ENCODE measurements at regions not wholly inside any gene's neighbourhood (a gene's known extent, or its start where the extent isn't known, plus 50 kb on each side); places are given as distances from the start of the nearest gene placed in this dataset.

- POLR2A ChIA-PET: no interaction called here
Observed at GRCh38 chr2:129859175-129859574, 120.3 kb upstream of the RAB6C start.

DNA sequence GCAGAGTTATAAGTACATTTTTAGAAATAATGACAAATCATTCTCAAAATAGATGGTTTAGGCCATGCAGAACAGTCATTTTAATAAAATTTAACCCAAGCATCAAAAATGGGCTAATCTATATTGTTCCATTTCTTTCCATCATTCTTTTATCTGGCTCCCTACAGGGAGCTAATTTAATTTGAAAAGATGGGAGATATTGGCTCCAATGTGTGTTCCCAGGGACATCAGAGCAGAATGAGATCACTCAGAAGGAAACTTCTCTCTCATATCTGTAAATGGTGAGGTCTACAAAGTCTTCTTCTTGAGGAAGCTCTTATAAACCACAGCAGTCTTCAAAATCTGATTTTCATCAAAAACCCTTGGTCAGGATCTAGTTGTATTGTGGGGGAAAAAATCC lies 119.4 kb upstream of the RAB6C start:
- intact Hi-C loops (cut with DNase I, micrococcal nuclease): no loop called here
- no peak overlapping the region for H3K4me3 ChIP-seq (ENCODE audit: low read length)
- ChIA-PET CTCF (no interaction called here), POLR2A (no interaction called here)
- Mint-ChIP-seq H3K27me3 (no peaks in the 10 kb centered on the region), H3K4me3 (no peak overlapping the region), H3K36me3 (ENCODE audit: low read depth) (no peaks in the 10 kb centered on the region), H3K27ac (no peak overlapping the region), H3K4me1 (ENCODE audit: low read depth) (no peaks in the 10 kb centered on the region), H3K9me3 (peaks cover 5% of the 10 kb centered on the region)
- H3K36me3 ChIP-seq (ENCODE audit: insufficient read depth, low read length): no peaks in the 10 kb centered on the region
- peaks cover 0 to 3% of the 10 kb centered on the region in 2 experiments for H3K9me3 ChIP-seq (ENCODE audit: control insufficient read depth in 1 of 2, insufficient read depth in 1 of 2, low read length in 2 of 2)
- H3K27ac ChIP-seq (ENCODE audit: low read depth in 1 of 2, low read length in 2 of 2): no peak overlapping the region
- DNase-seq: no peak
- no peaks in the 10 kb centered on the region for H3K27me3 ChIP-seq (ENCODE audit: control insufficient read depth in 1 of 2, insufficient read depth in 2 of 2, low read length in 2 of 2)
- no peaks in the 10 kb centered on the region for H3K4me1 ChIP-seq (ENCODE audit: insufficient read depth, low read length)
- no peak for TF ChIP-seq CTCF (IDR thresholded peaks at IDR 0.05)
- ATAC-seq (ENCODE audit: poor library complexity): no peak

More at GRCh38 chr2:129859175-129859574, 120.3 kb upstream of the RAB6C start:
- no peak for ATAC-seq (ENCODE audit: poor library complexity)
- H3K27ac Mint-ChIP-seq: no peak overlapping the region
- H3K27me3 Mint-ChIP-seq: no peaks in the 10 kb centered on the region
- Histone ChIP-seq H3K27me3 (ENCODE audit: control insufficient read depth in 1 of 2, insufficient read depth in 2 of 2, low read length in 2 of 2) (no peaks in the 10 kb centered on the region), H3K27ac (ENCODE audit: low read depth in 1 of 2, low read length in 2 of 2) (no peak overlapping the region), H3K36me3 (ENCODE audit: insufficient read depth, low read length) (no peaks in the 10 kb centered on the region), H3K9me3 (ENCODE audit: control insufficient read depth in 1 of 2, insufficient read depth in 1 of 2, low read length in 2 of 2) (peaks cover 0 to 3% of the 10 kb centered on the region in 2 experiments), H3K4me3 (ENCODE audit: low read length) (no peak overlapping the region), H3K4me1 (ENCODE audit: insufficient read depth, low read length) (no peaks in the 10 kb centered on the region)
- CTCF ChIA-PET: no interaction called here
- TF ChIP-seq CTCF (IDR thresholded peaks at IDR 0.05): no peak
- no peak overlapping the region for H3K4me3 Mint-ChIP-seq
- intact Hi-C loops (cut with DNase I, micrococcal nuclease): loop anchor here (10.0 kb wide), 1 partner anchor 1124 kb away; no protein-coding TSS in a partner anchor
- peaks cover 5% of the 10 kb centered on the region for H3K9me3 Mint-ChIP-seq
- no peak for DNase-seq
- H3K4me1 Mint-ChIP-seq (ENCODE audit: low read depth): no peaks in the 10 kb centered on the region
- no peaks in the 10 kb centered on the region for H3K36me3 Mint-ChIP-seq (ENCODE audit: low read depth)

DNA sequence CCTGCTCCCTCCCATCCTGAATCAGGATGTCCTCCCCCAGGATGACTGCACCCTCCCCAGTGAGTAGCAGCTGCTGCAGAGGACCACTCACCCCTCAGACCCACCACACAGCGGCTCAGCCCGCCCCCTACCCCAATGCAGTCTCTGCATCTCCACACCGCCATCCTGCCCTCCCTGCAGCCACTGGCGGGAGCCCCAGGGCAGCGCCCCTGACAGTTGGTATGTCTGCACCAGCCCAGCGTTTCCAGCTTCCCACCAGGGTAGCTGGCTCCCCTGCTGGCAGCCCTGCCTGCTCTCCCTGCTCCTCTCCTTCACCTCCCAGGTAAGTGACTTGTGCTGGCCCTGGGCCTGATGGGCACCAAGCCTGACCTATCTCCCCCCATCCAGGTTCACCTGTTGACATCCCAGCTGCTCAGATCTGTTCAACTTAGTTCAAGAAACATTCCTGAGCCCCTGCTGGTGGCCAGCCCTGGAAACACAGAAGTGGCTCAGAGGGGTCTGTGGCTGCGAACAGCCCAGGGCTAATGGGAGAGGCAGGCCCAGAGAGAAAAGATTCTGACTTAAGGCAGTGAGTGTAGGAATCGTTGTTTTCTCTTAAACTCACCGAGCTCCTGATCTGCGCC lies 117.7 kb upstream of the RAB6C start:
- Histone ChIP-seq H3K36me3 (ENCODE audit: insufficient read depth, low read length) (no peaks in the 10 kb centered on the region), H3K27me3 (ENCODE audit: control insufficient read depth in 1 of 2, insufficient read depth in 2 of 2, low read length in 2 of 2) (no peaks in the 10 kb centered on the region), H3K9me3 (ENCODE audit: control insufficient read depth in 1 of 2, insufficient read depth in 1 of 2, low read length in 2 of 2) (peaks cover 0 to 3% of the 10 kb centered on the region in 2 experiments), H3K4me3 (ENCODE audit: low read length) (no peak overlapping the region), H3K4me1 (ENCODE audit: insufficient read depth, low read length) (no peaks in the 10 kb centered on the region), H3K27ac (ENCODE audit: low read depth in 1 of 2, low read length in 2 of 2) (no peak overlapping the region)
- no peaks in the 10 kb centered on the region for H3K9me3 Mint-ChIP-seq
- ATAC-seq (ENCODE audit: poor library complexity) (no peak), DNase-seq (no peak)
- H3K4me1 Mint-ChIP-seq (ENCODE audit: low read depth): no peaks in the 10 kb centered on the region
- H3K4me3 Mint-ChIP-seq: no peak overlapping the region
- H3K27ac Mint-ChIP-seq: no peak overlapping the region
- intact Hi-C loops (cut with DNase I, micrococcal nuclease): no loop called here
- H3K36me3 Mint-ChIP-seq (ENCODE audit: low read depth): no peaks in the 10 kb centered on the region
- CTCF ChIA-PET: no interaction called here
- POLR2A ChIA-PET: no interaction called here
- H3K27me3 Mint-ChIP-seq: no peaks in the 10 kb centered on the region
- TF ChIP-seq CTCF (IDR thresholded peaks at IDR 0.05): no peak

All from CD4-positive, alpha-beta T cell (primary cell).